Body of pancreas (tissue), 4 donors: ENCODE measurements at regions not wholly inside any gene's neighbourhood (a gene's known extent, or its start where the extent isn't known, plus 50 kb on each side); places are given as distances from the start of the nearest gene placed in this dataset.

Experiments
- ATAC-seq: fragments of 150-250 bp; one replicate; pipeline ENCODE4 v1.9.1; 2016
- DNase-seq, 4 donors: peaks; one replicate each; pipeline ENCODE4 v3.0.0-alpha.2; 2019
- H3K27ac ChIP-seq, 4 donors: fragments of 200-600 bp; sonication (generic); 1 replicate in 3 of 4; 2 replicates in 1 of 4; pipeline versions ENCODE4 v1.5.1 to v1.6.1; 2016 to 2019; ENCODE audit warnings: mild to moderate bottlenecking in 1 of 4, mixed read lengths in 1 of 4, moderate library complexity in 1 of 4
- H3K27me3 ChIP-seq, 2 donors: fragments of 200-600 bp; sonication (generic); one replicate each; pipeline ENCODE4 v1.6.0; 2016; ENCODE audit warnings: mild to moderate bottlenecking in 1 of 2
- H3K36me3 ChIP-seq, 2 donors: fragments of 200-600 bp; sonication (generic); replicated peaks in 1 of 2; 2 replicates each; pipeline ENCODE4 v1.5.1; 2016; ENCODE audit warnings: low read depth in 2 of 2; ENCODE audit not compliant: insufficient read depth in 1 of 2
- H3K4me1 ChIP-seq: fragments of 200-600 bp; sonication (generic); one replicate; pipeline ENCODE4 v1.6.0; 2016
- H3K4me3 ChIP-seq, 2 donors: fragments of 200-600 bp; sonication (generic); 1 replicate in 1 of 2; 2 replicates in 1 of 2; pipeline ENCODE4 v1.5.1; 2016 to 2019
- H3K9me3 ChIP-seq, 3 donors: fragments of 200-600 bp; sonication (generic); 1 replicate in 2 of 3; 2 replicates in 1 of 3; pipeline ENCODE4 v1.5.1; 2016
- CTCF ChIP-seq, 7 experiments: fragments of 450-650 bp in 4 of 7; fragments of 200-600 bp in 3 of 7; sonication (generic) in 3 of 7; IDR thresholded peaks; one replicate each; pipeline ENCODE4 v1.5.1; 2016 to 2019; ENCODE audit warnings: antibody characterized with exemption in 7 of 7
- POLR2A ChIP-seq, 3 donors: fragments of 450-650 bp; IDR thresholded peaks; one replicate each; pipeline ENCODE4 v1.6.1; 2016; ENCODE audit warnings: antibody characterized with exemption in 3 of 3, mild to moderate bottlenecking in 2 of 3
- WGBS, 2 donors: methylation state at CpG; one replicate each; pipeline ENCODE4 v1.1.5; 2017; 5-methylcytosine and 5-hydroxymethylcytosine counted together
- intact Hi-C: fragments of 100-400 bp; cut with DNase I; formaldehyde crosslinking; loops from one replicate; pipeline ENCODE4 v1.15.1; 2023

GRCh38 chr20:11204926-11205768 lies 531.3 kb upstream of the JAG1 start:
- TF ChIP-seq POLR2A (IDR thresholded peaks at IDR 0.05): no peak
- peak; percentile 58 to 90 (median 82) for TF ChIP-seq CTCF (IDR thresholded peaks at IDR 0.05)
- no peaks in the 10 kb centered on the region for H3K27me3 ChIP-seq
- 11 to 17% methylated on average over 4 of the region's 4 CpGs for WGBS, 2 donors
- peak overlapping the region in 3 of 4 donors; percentile 8 to 50 (median 42) for H3K27ac ChIP-seq
- H3K4me3 ChIP-seq: no peak overlapping the region
- ATAC-seq (peak; percentile 88), DNase-seq (peak; percentile 76 to 82 (median 80))
- no peaks in the 10 kb centered on the region for H3K36me3 ChIP-seq
- intact Hi-C loops: no loop called here
- no peaks in the 10 kb centered on the region for H3K9me3 ChIP-seq
- peaks cover 23% of the 10 kb centered on the region for H3K4me1 ChIP-seq

- intact Hi-C loops: no loop called here
- WGBS, 2 donors: 65 to 87% methylated on average over 4 of the region's 4 CpGs
- DNase-seq (no peak), ATAC-seq (no peak)
- H3K4me3 ChIP-seq: no peak overlapping the region
- H3K27me3 ChIP-seq: no peaks in the 10 kb centered on the region
- TF ChIP-seq POLR2A (IDR thresholded peaks at IDR 0.05) (no peak), CTCF (IDR thresholded peaks at IDR 0.05) (no peak)
- peak overlapping the region in 1 of 4 donors; percentile 8 for H3K27ac ChIP-seq
- peaks cover 23% of the 10 kb centered on the region for H3K4me1 ChIP-seq
- H3K36me3 ChIP-seq: no peaks in the 10 kb centered on the region
- no peaks in the 10 kb centered on the region for H3K9me3 ChIP-seq
Measured at GRCh38 chr20:11205769-11206362, 532.1 kb upstream of the JAG1 start.

GRCh38 chr20:11207749-11208502 lies 534.1 kb upstream of the JAG1 start:
- H3K4me1 ChIP-seq: peaks cover 23% of the 10 kb centered on the region
- H3K27me3 ChIP-seq: no peaks in the 10 kb centered on the region
- no peaks in the 10 kb centered on the region for H3K9me3 ChIP-seq
- WGBS, 2 donors: 31 to 38% methylated on average over 10 of the region's 10 CpGs
- ATAC-seq (peak; percentile 84), DNase-seq (peak; percentile 62 to 79 (median 69))
- H3K4me3 ChIP-seq: no peak overlapping the region
- peak overlapping the region in 2 of 4 donors; percentile 19 to 26 for H3K27ac ChIP-seq
- intact Hi-C loops: no loop called here
- TF ChIP-seq POLR2A (IDR thresholded peaks at IDR 0.05) (no peak), CTCF (IDR thresholded peaks at IDR 0.05) (no peak)
- H3K36me3 ChIP-seq: no peaks in the 10 kb centered on the region

- no peak overlapping the region for H3K27ac ChIP-seq
- H3K36me3 ChIP-seq: no peaks in the 10 kb centered on the region
- H3K27me3 ChIP-seq: no peaks in the 10 kb centered on the region
- DNase-seq (no peak), ATAC-seq (no peak)
- intact Hi-C loops: no loop called here
- no peak for TF ChIP-seq POLR2A (IDR thresholded peaks at IDR 0.05)
- TF ChIP-seq CTCF (IDR thresholded peaks at IDR 0.05): no peak
- H3K4me3 ChIP-seq: no peak overlapping the region
- H3K9me3 ChIP-seq: no peaks in the 10 kb centered on the region
- H3K4me1 ChIP-seq: peaks cover 15% of the 10 kb centered on the region
- 63 to 80% methylated on average over 5 of the region's 5 CpGs for WGBS, 2 donors
Measured at GRCh38 chr20:11210611-11211010, 536.8 kb upstream of the JAG1 start.
